H9 (cell line): ENCODE measurements at regions not wholly inside any gene's neighbourhood (a gene's known extent, or its start where the extent isn't known, plus 50 kb on each side); places are given as distances from the start of the nearest gene placed in this dataset.

ENCODE experiments used
- DNase-seq: peaks from one replicate; pipeline ENCODE4 v3.0.0-alpha.2; 2017
- H2AFZ ChIP-seq: one replicate; pipeline ENCODE4 v1.6.1; 2013; ENCODE audit warnings: mild to moderate bottlenecking, low read length, control low read depth, moderate library complexity
- H2AK5ac ChIP-seq: 2 replicates; pipeline ENCODE4 v1.6.1; 2013; ENCODE audit warnings: low read length, control low read depth, mixed read lengths; ENCODE audit not compliant: insufficient read length
- H2BK120ac ChIP-seq: one replicate; pipeline ENCODE4 v1.6.1; 2013; ENCODE audit warnings: low read depth, mild to moderate bottlenecking, low read length, control low read depth, inconsistent platforms; ENCODE audit not compliant: poor library complexity, severe bottlenecking
- H2BK12ac ChIP-seq: 2 replicates; pipeline ENCODE4 v1.6.1; 2013; ENCODE audit warnings: low read length, control low read depth, mixed read lengths, low read depth; ENCODE audit not compliant: insufficient read length
- H2BK15ac ChIP-seq: 2 replicates; pipeline ENCODE4 v1.6.1; 2013; ENCODE audit warnings: low read depth, low read length, control low read depth
- H2BK20ac ChIP-seq: one replicate; pipeline ENCODE4 v1.6.1; 2013; ENCODE audit warnings: low read depth, mild to moderate bottlenecking, low read length, control low read depth, inconsistent platforms; ENCODE audit not compliant: poor library complexity, severe bottlenecking
- H2BK5ac ChIP-seq: 2 replicates; pipeline ENCODE4 v1.6.1; 2013; ENCODE audit warnings: low read length, control low read depth, mixed read lengths; ENCODE audit not compliant: insufficient read length
- H3K14ac ChIP-seq: 2 replicates; pipeline ENCODE4 v1.6.1; 2013; ENCODE audit warnings: low read length, control low read depth; ENCODE audit not compliant: insufficient read depth
- H3K18ac ChIP-seq: 2 replicates; pipeline ENCODE4 v1.6.1; 2013; ENCODE audit warnings: low read depth, mild to moderate bottlenecking, mixed read lengths, low read length, control low read depth; ENCODE audit not compliant: insufficient read length
- H3K23ac ChIP-seq: 2 replicates; pipeline ENCODE4 v1.6.1; 2013; ENCODE audit warnings: low read length, control low read depth, mixed read lengths, low read depth; ENCODE audit not compliant: insufficient read length
- H3K23me2 ChIP-seq: 2 replicates; pipeline ENCODE4 v1.6.1; 2013; ENCODE audit warnings: low read depth, mild to moderate bottlenecking, mixed read lengths, low read length, control low read depth; ENCODE audit not compliant: insufficient read length, poor library complexity, severe bottlenecking
- H3K27ac ChIP-seq: 2 replicates; pipeline ENCODE4 v1.5.1; 2013; ENCODE audit warnings: low read length, control low read depth, mixed read lengths, low read depth; ENCODE audit not compliant: insufficient read length
- H3K27me3 ChIP-seq: 2 replicates; pipeline ENCODE4 v1.6.1; 2013; ENCODE audit warnings: low read length, control low read depth, inconsistent platforms; ENCODE audit not compliant: insufficient read depth
- H3K4ac ChIP-seq: 2 replicates; pipeline ENCODE4 v1.6.1; 2013; ENCODE audit warnings: low read depth, mild to moderate bottlenecking, control low read depth, inconsistent platforms, low read length, moderate library complexity
- H3K4me1 ChIP-seq: 2 replicates; pipeline ENCODE4 v1.6.1; 2013; ENCODE audit warnings: low read length, control low read depth, inconsistent platforms; ENCODE audit not compliant: insufficient read depth
- H3K4me2 ChIP-seq: 2 replicates; pipeline ENCODE4 v1.6.1; 2013; ENCODE audit warnings: low read length, control low read depth, mixed read lengths; ENCODE audit not compliant: insufficient read length, insufficient read depth
- H3K56ac ChIP-seq: 2 replicates; pipeline ENCODE4 v1.6.1; 2013; ENCODE audit warnings: low read depth, mild to moderate bottlenecking, mixed read lengths, low read length, control low read depth; ENCODE audit not compliant: insufficient read length
- H3K79me1 ChIP-seq: 2 replicates; pipeline ENCODE4 v1.6.1; 2013; ENCODE audit warnings: low read depth, mild to moderate bottlenecking, moderate library complexity, low read length, control low read depth, inconsistent platforms; ENCODE audit not compliant: insufficient read depth, poor library complexity, severe bottlenecking
- H3K79me2 ChIP-seq: 2 replicates; pipeline ENCODE4 v1.6.1; 2013; ENCODE audit warnings: low read length, control low read depth, inconsistent platforms; ENCODE audit not compliant: insufficient read depth
- H3K9ac ChIP-seq: 2 replicates; pipeline ENCODE4 v1.6.1; 2013; ENCODE audit warnings: low read length, control low read depth, mixed read lengths; ENCODE audit not compliant: insufficient read length; ENCODE audit errors: extremely low read depth
- H3K9me3 ChIP-seq: one replicate; pipeline ENCODE4 v1.6.1; 2013; ENCODE audit warnings: low read depth, low read length, inconsistent platforms; ENCODE audit not compliant: control insufficient read depth
- H3T11ph ChIP-seq: one replicate; pipeline ENCODE4 v1.6.1; 2013; ENCODE audit warnings: mild to moderate bottlenecking, low read length, control low read depth, inconsistent platforms
- H4K20me1 ChIP-seq: one replicate; pipeline ENCODE4 v1.6.1; 2013; ENCODE audit not compliant: control insufficient read depth, insufficient read length, insufficient read depth
- H4K5ac ChIP-seq: 2 replicates; pipeline ENCODE4 v1.6.1; 2013; ENCODE audit warnings: low read depth, mild to moderate bottlenecking, mixed read lengths, low read length, control low read depth; ENCODE audit not compliant: insufficient read length
- H4K8ac ChIP-seq: replicated peaks from 2 replicates; pipeline ENCODE4 v1.6.1; 2013; ENCODE audit warnings: low read length, control low read depth, mixed read lengths, low read depth; ENCODE audit not compliant: insufficient read length
- H4K91ac ChIP-seq: 2 replicates; pipeline ENCODE4 v1.6.1; 2013; ENCODE audit warnings: low read depth, mild to moderate bottlenecking, moderate library complexity, mixed read lengths, low read length, control low read depth; ENCODE audit not compliant: insufficient read length
- H3K27ac Mint-ChIP-seq, 3 experiments: 2 replicates in 2 of 3; 3 replicates in 1 of 3; pipeline ENCODE4 v1.8.0; 2020 to 2021; ENCODE audit warnings: mixed read lengths in 3 of 3, mild to moderate bottlenecking in 1 of 3, moderate library complexity in 1 of 3
- H3K27me3 Mint-ChIP-seq: 2 replicates; pipeline ENCODE4 v1.8.0; 2021; ENCODE audit warnings: low read depth, mild to moderate bottlenecking, moderate library complexity, mixed read lengths
- H3K36me3 Mint-ChIP-seq, 3 experiments: 2 replicates in 2 of 3; 3 replicates in 1 of 3; pipeline ENCODE4 v1.8.0; 2020 to 2021; ENCODE audit warnings: low read depth in 3 of 3, mixed read lengths in 3 of 3; ENCODE audit not compliant: insufficient read depth in 1 of 3
- H3K4me1 Mint-ChIP-seq, 2 experiments: 2 replicates each; pipeline ENCODE4 v1.8.0; 2020; ENCODE audit warnings: mixed read lengths in 2 of 2
- H3K4me3 Mint-ChIP-seq, 2 experiments: 2 replicates in 1 of 2; 3 replicates in 1 of 2; pipeline ENCODE4 v1.8.0; 2020 to 2021; ENCODE audit warnings: mild to moderate bottlenecking in 2 of 2, mixed read lengths in 2 of 2, moderate library complexity in 1 of 2
- H3K9me3 Mint-ChIP-seq, 2 experiments: 2 replicates in 1 of 2; 3 replicates in 1 of 2; pipeline ENCODE4 v1.8.0; 2020; ENCODE audit warnings: mild to moderate bottlenecking in 2 of 2, mixed read lengths in 2 of 2, moderate library complexity in 1 of 2
- CTCF ChIP-seq: fragments of 200-600 bp; sonication (generic); conservative IDR thresholded peaks from 3 replicates; pipeline ENCODE4 v1.8.0; 2021; ENCODE audit warnings: antibody characterized with exemption, mild to moderate bottlenecking
- WGBS: extraction: QIAGEN DNeasy Blood & Tissue Kit; methylation state at CpG from one replicate; pipeline ENCODE4 v1.1.7; 2013; ENCODE audit warnings: missing lambda C conversion rate, low lambda C conversion rate, mixed read lengths; ENCODE audit not compliant: insufficient read length; ENCODE audit errors: extremely low coverage; 5-methylcytosine and 5-hydroxymethylcytosine counted together

GRCh38 chr15:31579976-31580375, 253.3 kb downstream of the KLF13 start:
- no CpG with 5 or more reads among the region's 2 CpGs for WGBS
- no peak overlapping the region for H3K18ac ChIP-seq
- no peak overlapping the region for H4K91ac ChIP-seq
- no peak for DNase-seq
- H3K79me2 ChIP-seq: no peaks in the 10 kb centered on the region
- Mint-ChIP-seq H3K4me3 (no peak overlapping the region; a peak in 1 of 5 replicates), H3K27ac (no peak overlapping the region), H3K4me1 (peaks cover 36 to 38% of the 10 kb centered on the region in 2 experiments), H3K36me3 (peaks cover 14 to 22% (median 16%) of the 10 kb centered on the region in 3 experiments), H3K27me3 (no peaks in the 10 kb centered on the region), H3K9me3 (peaks cover 26 to 28% of the 10 kb centered on the region in 2 experiments)
- H3K23ac ChIP-seq: no peak overlapping the region
- no peak overlapping the region for H3K27ac ChIP-seq
- no peaks in the 10 kb centered on the region for H4K20me1 ChIP-seq
- no peak overlapping the region for H3K4ac ChIP-seq
- no peak overlapping the region for H2AK5ac ChIP-seq
- no peak overlapping the region for H3T11ph ChIP-seq
- H3K9me3 ChIP-seq: no peaks in the 10 kb centered on the region
- H2BK5ac ChIP-seq: no peak overlapping the region
- H3K4me1 ChIP-seq: peaks cover 3% of the 10 kb centered on the region
- H3K27me3 ChIP-seq: no peaks in the 10 kb centered on the region
- no peak overlapping the region for H2BK120ac ChIP-seq
- no peak overlapping the region for H2BK12ac ChIP-seq
- TF ChIP-seq CTCF: no peak
- no peaks in the 10 kb centered on the region for H3K79me1 ChIP-seq
- no peak overlapping the region for H3K56ac ChIP-seq
- H4K5ac ChIP-seq: no peak overlapping the region
- H3K9ac ChIP-seq: no peak overlapping the region
- no peak overlapping the region for H2BK15ac ChIP-seq
- no peak overlapping the region for H4K8ac ChIP-seq
- no peak overlapping the region for H2BK20ac ChIP-seq
- no peaks in the 10 kb centered on the region for H3K23me2 ChIP-seq
- H3K14ac ChIP-seq: no peak overlapping the region
- H3K4me2 ChIP-seq: no peak overlapping the region
- no peak overlapping the region for H2AFZ ChIP-seq
